ENCODE measurements at regions not wholly inside any gene's neighbourhood (a gene's known extent, or its start where the extent isn't known, plus 50 kb on each side); places are given as distances from the start of the nearest gene placed in this dataset.

DNA sequence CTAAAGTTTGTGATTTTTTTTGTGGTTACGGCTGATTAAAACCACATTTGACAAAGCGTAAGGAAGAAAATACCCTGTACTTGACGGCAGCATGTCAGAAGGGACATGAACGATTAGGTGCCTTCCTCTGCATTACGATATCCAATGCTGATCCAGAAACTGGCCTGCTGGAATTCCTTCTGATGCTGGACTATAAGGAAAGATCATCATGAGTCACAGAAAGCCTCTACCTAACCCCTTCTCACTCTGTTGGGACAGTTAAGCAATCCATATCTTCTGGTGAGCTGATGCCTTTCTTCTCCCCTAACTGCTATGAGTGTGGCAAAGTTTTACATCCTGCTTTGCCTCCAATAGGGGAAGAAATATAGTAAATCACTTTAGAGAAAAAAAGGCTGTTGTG lies 78.4 kb upstream of the PAPPA start:
- no peak for TF ChIP-seq POLR2A (IDR thresholded peaks at IDR 0.05)
- TF ChIP-seq, protein P1, sequence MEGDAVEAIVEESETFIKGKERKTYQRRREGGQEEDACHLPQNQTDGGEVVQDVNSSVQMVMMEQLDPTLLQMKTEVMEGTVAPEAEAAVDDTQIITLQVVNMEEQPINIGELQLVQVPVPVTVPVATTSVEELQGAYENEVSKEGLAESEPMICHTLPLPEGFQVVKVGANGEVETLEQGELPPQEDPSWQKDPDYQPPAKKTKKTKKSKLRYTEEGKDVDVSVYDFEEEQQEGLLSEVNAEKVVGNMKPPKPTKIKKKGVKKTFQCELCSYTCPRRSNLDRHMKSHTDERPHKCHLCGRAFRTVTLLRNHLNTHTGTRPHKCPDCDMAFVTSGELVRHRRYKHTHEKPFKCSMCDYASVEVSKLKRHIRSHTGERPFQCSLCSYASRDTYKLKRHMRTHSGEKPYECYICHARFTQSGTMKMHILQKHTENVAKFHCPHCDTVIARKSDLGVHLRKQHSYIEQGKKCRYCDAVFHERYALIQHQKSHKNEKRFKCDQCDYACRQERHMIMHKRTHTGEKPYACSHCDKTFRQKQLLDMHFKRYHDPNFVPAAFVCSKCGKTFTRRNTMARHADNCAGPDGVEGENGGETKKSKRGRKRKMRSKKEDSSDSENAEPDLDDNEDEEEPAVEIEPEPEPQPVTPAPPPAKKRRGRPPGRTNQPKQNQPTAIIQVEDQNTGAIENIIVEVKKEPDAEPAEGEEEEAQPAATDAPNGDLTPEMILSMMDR (IDR thresholded peaks at IDR 0.05) = no peak
